HL-60 (cell line): ENCODE measurements at regions not wholly inside any gene's neighbourhood (a gene's known extent, or its start where the extent isn't known, plus 50 kb on each side); places are given as distances from the start of the nearest gene placed in this dataset.

Experiments
- DNase-seq, 2 experiments: peaks; one replicate each; pipeline ENCODE4 v3.0.0-alpha.2; 2010 to 2020; ENCODE audit warnings: low read depth in 1 of 2, low spot score in 1 of 2
- H3K27ac ChIP-seq: fragments of 250-450 bp; sonication (Bioruptor Pico); replicated peaks from 2 replicates; pipeline ENCODE4 v1.5.1; 2020; ENCODE audit warnings: mild to moderate bottlenecking, moderate library complexity
- H3K27me3 ChIP-seq: fragments of 250-450 bp; sonication (Bioruptor Pico); 2 replicates; pipeline ENCODE4 v1.5.1; 2021; ENCODE audit warnings: mild to moderate bottlenecking, moderate library complexity; ENCODE audit not compliant: insufficient read depth, poor library complexity, severe bottlenecking
- H3K4me3 ChIP-seq: replicated peaks from 2 replicates; pipeline ENCODE4 v1.5.1; 2011; ENCODE audit warnings: mild to moderate bottlenecking, control low read depth, low read length; ENCODE audit not compliant: insufficient read depth
- CTCF ChIP-seq: IDR thresholded peaks from one replicate; pipeline ENCODE4 v1.5.1; 2011; ENCODE audit warnings: low read length, control low read depth, inconsistent platforms; ENCODE audit not compliant: insufficient read depth
- GABPA ChIP-seq: IDR thresholded peaks from 2 replicates; pipeline ENCODE4 v1.6.1; 2012; ENCODE audit warnings: low read depth
- POLR2AphosphoS5 ChIP-seq: IDR thresholded peaks from 2 replicates; pipeline ENCODE4 v1.6.1; 2012; ENCODE audit warnings: low read depth
- REST ChIP-seq: IDR thresholded peaks from 2 replicates; pipeline ENCODE4 v1.6.1; 2012; ENCODE audit warnings: low read depth; ENCODE audit not compliant: insufficient replicate concordance
- SPI1 ChIP-seq: IDR thresholded peaks from 2 replicates; pipeline ENCODE4 v1.6.1; 2012; ENCODE audit warnings: low read depth, mild to moderate bottlenecking, borderline replicate concordance

GRCh38 chr4:159410076-159410777 lies 307.3 kb downstream of the RAPGEF2 start:
- Histone ChIP-seq H3K4me3 (no peak overlapping the region), H3K27me3 (no peaks in the 10 kb centered on the region), H3K27ac (no peak overlapping the region)
- no peak for DNase-seq
- TF ChIP-seq REST = no peak
- no peak for TF ChIP-seq CTCF
- no peak for TF ChIP-seq SPI1

GRCh38 chr4:159410891-159411290 lies 308.0 kb downstream of the RAPGEF2 start:
- Histone ChIP-seq H3K27ac (no peak overlapping the region), H3K27me3 (no peaks in the 10 kb centered on the region), H3K4me3 (no peak overlapping the region)
- no peak for TF ChIP-seq POLR2AphosphoS5
- no peak for TF ChIP-seq CTCF
- no peak for TF ChIP-seq REST
- TF ChIP-seq SPI1 = no peak
- TF ChIP-seq GABPA = no peak
- no peak for DNase-seq

GRCh38 chr4:159413306-159413943 lies 310.5 kb downstream of the RAPGEF2 start:
- no peak for DNase-seq
- Histone ChIP-seq H3K27me3 (no peaks in the 10 kb centered on the region), H3K4me3 (no peak overlapping the region), H3K27ac (no peak overlapping the region)
- TF ChIP-seq GABPA = no peak
- no peak for TF ChIP-seq REST
